ENCODE measurements at regions not wholly inside any gene's neighbourhood (a gene's known extent, or its start where the extent isn't known, plus 50 kb on each side); places are given as distances from the start of the nearest gene placed in this dataset.

DNA sequence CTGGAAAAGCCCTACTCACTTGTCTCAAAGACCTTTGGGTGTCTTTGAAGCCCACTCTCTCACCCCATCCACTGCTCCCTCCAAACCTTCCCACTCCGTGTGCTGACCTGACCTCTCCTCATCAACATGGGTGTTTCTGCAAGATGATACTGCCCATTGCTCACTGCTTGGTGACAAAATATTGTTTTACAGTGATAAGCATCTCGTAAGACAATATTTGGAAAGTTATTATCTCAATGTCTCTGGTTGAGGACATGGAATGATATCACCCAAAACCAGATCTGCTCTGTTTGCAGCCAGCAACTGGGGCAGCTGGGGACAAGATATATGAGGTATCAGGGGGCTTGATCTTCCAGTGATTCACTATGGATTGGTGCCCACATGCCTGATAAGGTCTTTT lies 195.8 kb downstream of the SALL1 start:
- Histone ChIP-seq H3K4me3 (ENCODE audit: low read depth in 2 of 2, low read length in 1 of 2) (no peak overlapping the region), H3K9me3 (no peaks in the 10 kb centered on the region), H3K4me1 (ENCODE audit: control insufficient read depth in 1 of 2, insufficient read depth in 2 of 2, low read depth in 1 of 2, low read length in 1 of 2) (no peaks in the 10 kb centered on the region), H3K79me2 (ENCODE audit: insufficient read depth) (no peaks in the 10 kb centered on the region), H3K36me3 (replicated peaks in 1 of 2; ENCODE audit: control insufficient read depth in 1 of 2, insufficient read depth in 2 of 2, low read length in 1 of 2) (no peaks in the 10 kb centered on the region), H2AFZ (ENCODE audit: low read depth) (no peak overlapping the region), H4K20me1 (ENCODE audit: insufficient read depth) (no peaks in the 10 kb centered on the region), H3K4me2 (no peak overlapping the region), H3F3A (replicated peaks; ENCODE audit: insufficient read depth) (no peaks in the 10 kb centered on the region), H3K27ac (ENCODE audit: low read depth in 2 of 2, low read length in 1 of 2) (no peak overlapping the region), H3K27me3 (ENCODE audit: insufficient read depth) (no peaks in the 10 kb centered on the region), H3K9me2 (no peaks in the 10 kb centered on the region), H3K9ac (no peak overlapping the region)
- no peak for DNase-seq
- CTCF ChIA-PET, result interaction anchor here (0.7 kb wide), 1 partner anchor 50 kb away, joined by 3 read pairs; no protein-coding TSS in a partner anchor
- POLR2A ChIA-PET, result no interaction called here
- TF ChIP-seq, protein P1, sequence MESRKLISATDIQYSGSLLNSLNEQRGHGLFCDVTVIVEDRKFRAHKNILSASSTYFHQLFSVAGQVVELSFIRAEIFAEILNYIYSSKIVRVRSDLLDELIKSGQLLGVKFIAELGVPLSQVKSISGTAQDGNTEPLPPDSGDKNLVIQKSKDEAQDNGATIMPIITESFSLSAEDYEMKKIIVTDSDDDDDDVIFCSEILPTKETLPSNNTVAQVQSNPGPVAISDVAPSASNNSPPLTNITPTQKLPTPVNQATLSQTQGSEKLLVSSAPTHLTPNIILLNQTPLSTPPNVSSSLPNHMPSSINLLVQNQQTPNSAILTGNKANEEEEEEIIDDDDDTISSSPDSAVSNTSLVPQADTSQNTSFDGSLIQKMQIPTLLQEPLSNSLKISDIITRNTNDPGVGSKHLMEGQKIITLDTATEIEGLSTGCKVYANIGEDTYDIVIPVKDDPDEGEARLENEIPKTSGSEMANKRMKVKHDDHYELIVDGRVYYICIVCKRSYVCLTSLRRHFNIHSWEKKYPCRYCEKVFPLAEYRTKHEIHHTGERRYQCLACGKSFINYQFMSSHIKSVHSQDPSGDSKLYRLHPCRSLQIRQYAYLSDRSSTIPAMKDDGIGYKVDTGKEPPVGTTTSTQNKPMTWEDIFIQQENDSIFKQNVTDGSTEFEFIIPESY (IDR thresholded peaks at IDR 0.05; ENCODE audit: borderline replicate concordance, low read depth), result no peak
- TF ChIP-seq ELF1 (IDR thresholded peaks at IDR 0.05), result no peak
- no peak for TF ChIP-seq EP300 (IDR thresholded peaks at IDR 0.05; ENCODE audit: borderline replicate concordance in 1 of 2, low read depth in 1 of 2, low read length in 1 of 2)
- no peak for TF ChIP-seq FOXJ3 (CRISPR knock-in tag; IDR thresholded peaks at IDR 0.05)
- TF ChIP-seq JUND (IDR thresholded peaks at IDR 0.05), result no peak
- no peak for TF ChIP-seq SMC3 (IDR thresholded peaks at IDR 0.05; ENCODE audit: low read depth, low read length)
- TF ChIP-seq, protein P2, sequence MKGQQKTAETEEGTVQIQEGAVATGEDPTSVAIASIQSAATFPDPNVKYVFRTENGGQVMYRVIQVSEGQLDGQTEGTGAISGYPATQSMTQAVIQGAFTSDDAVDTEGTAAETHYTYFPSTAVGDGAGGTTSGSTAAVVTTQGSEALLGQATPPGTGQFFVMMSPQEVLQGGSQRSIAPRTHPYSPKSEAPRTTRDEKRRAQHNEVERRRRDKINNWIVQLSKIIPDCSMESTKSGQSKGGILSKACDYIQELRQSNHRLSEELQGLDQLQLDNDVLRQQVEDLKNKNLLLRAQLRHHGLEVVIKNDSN (IDR thresholded peaks at IDR 0.05; ENCODE audit: borderline replicate concordance, low read depth), result no peak
- TF ChIP-seq TAF1 (IDR thresholded peaks at IDR 0.05; ENCODE audit: borderline replicate concordance, low read depth, low read length), result no peak
- TF ChIP-seq CHD2 (IDR thresholded peaks at IDR 0.05; ENCODE audit: low read length, partially characterized antibody), result no peak
- no peak for TF ChIP-seq TCF12 (IDR thresholded peaks at IDR 0.05)
- TF ChIP-seq, protein P3, sequence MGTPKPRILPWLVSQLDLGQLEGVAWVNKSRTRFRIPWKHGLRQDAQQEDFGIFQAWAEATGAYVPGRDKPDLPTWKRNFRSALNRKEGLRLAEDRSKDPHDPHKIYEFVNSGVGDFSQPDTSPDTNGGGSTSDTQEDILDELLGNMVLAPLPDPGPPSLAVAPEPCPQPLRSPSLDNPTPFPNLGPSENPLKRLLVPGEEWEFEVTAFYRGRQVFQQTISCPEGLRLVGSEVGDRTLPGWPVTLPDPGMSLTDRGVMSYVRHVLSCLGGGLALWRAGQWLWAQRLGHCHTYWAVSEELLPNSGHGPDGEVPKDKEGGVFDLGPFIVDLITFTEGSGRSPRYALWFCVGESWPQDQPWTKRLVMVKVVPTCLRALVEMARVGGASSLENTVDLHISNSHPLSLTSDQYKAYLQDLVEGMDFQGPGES (IDR thresholded peaks at IDR 0.05; ENCODE audit: low read depth, low read length), result no peak
- no peak for TF ChIP-seq RFX5 (IDR thresholded peaks at IDR 0.05; ENCODE audit: low read length)
- WGBS (ENCODE audit: low lambda C conversion rate), result 8% methylated on average over 2 of the region's 2 CpGs

DNA sequence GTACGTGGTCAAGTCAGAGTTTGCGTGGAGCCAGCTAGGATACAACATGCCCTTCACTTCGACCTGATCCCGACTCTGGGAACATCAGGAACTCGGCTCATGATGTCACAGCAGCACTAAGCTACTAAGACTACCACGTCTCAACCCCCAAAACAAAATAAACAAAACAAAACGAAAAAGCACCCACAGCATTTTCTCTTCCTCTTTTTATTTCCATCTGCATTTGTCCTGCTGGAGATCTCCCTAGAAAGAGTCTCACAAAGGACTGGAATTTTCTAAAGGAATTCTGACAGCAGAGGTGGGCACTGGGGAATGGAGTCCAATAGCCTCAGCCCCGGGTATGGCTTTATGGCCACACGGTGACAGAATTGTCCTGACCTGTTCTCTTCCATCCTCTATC lies 196.6 kb downstream of the SALL1 start:
- ChIA-PET CTCF (interaction anchor here (0.7 to 0.9 kb wide), 2 partner anchors 51 to 863 kb away, joined by 3 read pairs; no protein-coding TSS in a partner anchor), POLR2A (no interaction called here)
- Histone ChIP-seq H3K4me1 (ENCODE audit: control insufficient read depth in 1 of 2, insufficient read depth in 2 of 2, low read depth in 1 of 2, low read length in 1 of 2) (no peaks in the 10 kb centered on the region), H3K4me2 (no peak overlapping the region), H3K9me2 (no peaks in the 10 kb centered on the region), H3F3A (replicated peaks; ENCODE audit: insufficient read depth) (no peaks in the 10 kb centered on the region), H3K9ac (no peak overlapping the region), H3K27ac (ENCODE audit: low read depth in 2 of 2, low read length in 1 of 2) (no peak overlapping the region), H2AFZ (ENCODE audit: low read depth) (no peak overlapping the region), H3K79me2 (ENCODE audit: insufficient read depth) (no peaks in the 10 kb centered on the region), H3K27me3 (ENCODE audit: insufficient read depth) (no peaks in the 10 kb centered on the region), H3K36me3 (replicated peaks in 1 of 2; ENCODE audit: control insufficient read depth in 1 of 2, insufficient read depth in 2 of 2, low read length in 1 of 2) (no peaks in the 10 kb centered on the region), H3K9me3 (no peaks in the 10 kb centered on the region), H4K20me1 (ENCODE audit: insufficient read depth) (no peaks in the 10 kb centered on the region), H3K4me3 (ENCODE audit: low read depth in 2 of 2, low read length in 1 of 2) (no peak overlapping the region)
- TF ChIP-seq, protein P1 (IDR thresholded peaks at IDR 0.05; ENCODE audit: borderline replicate concordance, low read depth), result no peak
- TF ChIP-seq TCF12 (IDR thresholded peaks at IDR 0.05), result no peak
- TF ChIP-seq, protein P4, sequence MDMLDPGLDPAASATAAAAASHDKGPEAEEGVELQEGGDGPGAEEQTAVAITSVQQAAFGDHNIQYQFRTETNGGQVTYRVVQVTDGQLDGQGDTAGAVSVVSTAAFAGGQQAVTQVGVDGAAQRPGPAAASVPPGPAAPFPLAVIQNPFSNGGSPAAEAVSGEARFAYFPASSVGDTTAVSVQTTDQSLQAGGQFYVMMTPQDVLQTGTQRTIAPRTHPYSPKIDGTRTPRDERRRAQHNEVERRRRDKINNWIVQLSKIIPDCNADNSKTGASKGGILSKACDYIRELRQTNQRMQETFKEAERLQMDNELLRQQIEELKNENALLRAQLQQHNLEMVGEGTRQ (IDR thresholded peaks at IDR 0.05; ENCODE audit: borderline replicate concordance, low read depth, low read length), result no peak
- no peak for DNase-seq
- 10% methylated on average over 9 of the region's 9 CpGs for WGBS (ENCODE audit: low lambda C conversion rate)

Measured in SK-N-SH (cell line).